Naive thymus-derived CD8-positive, alpha-beta T cell (primary cell): ENCODE measurements at regions not wholly inside any gene's neighbourhood (a gene's known extent, or its start where the extent isn't known, plus 50 kb on each side); places are given as distances from the start of the nearest gene placed in this dataset.

Source experiments
- ATAC-seq, 2 donors: fragments of 150-1000 bp; cut with Tn5 transposase in 1 of 2; sonication (Bioruptor Pico), chemical (Tn5 transposase) in 1 of 2; 1 replicate in 1 of 2; 2 replicates in 1 of 2; pipeline ENCODE4 v1.10.0; 2021; ENCODE audit warnings: mild to moderate bottlenecking in 2 of 2, moderate library complexity in 2 of 2
- POLR2A ChIA-PET: fragments of 350-600 bp; sonication (Branson Sonifier 250); formaldehyde crosslinking; loops from one replicate; lab custom pipeline; 2021; ENCODE audit warnings: antibody characterized with exemption; lab: Charles Lee
- DNase-seq, 10 donors: peaks; one replicate each; pipeline versions ENCODE4 v3.0.0 to v3.0.0-alpha.2; 2020 to 2022
- H3K27ac Mint-ChIP-seq, 10 donors: one replicate each; pipeline ENCODE4 v1.8.0; 2020 to 2022; ENCODE audit warnings: mild to moderate bottlenecking in 10 of 10, mixed read lengths in 10 of 10, moderate library complexity in 4 of 10, inconsistent platforms in 1 of 10
- H3K27me3 Mint-ChIP-seq, 5 donors: one replicate each; pipeline ENCODE4 v1.8.0; 2021 to 2022; ENCODE audit warnings: mixed read lengths in 5 of 5
- H3K36me3 Mint-ChIP-seq, 3 donors: one replicate each; pipeline ENCODE4 v1.8.0; 2020 to 2022; ENCODE audit warnings: mixed read lengths in 3 of 3, mild to moderate bottlenecking in 2 of 3, inconsistent platforms in 1 of 3
- H3K4me1 Mint-ChIP-seq, 4 donors: one replicate each; pipeline ENCODE4 v1.8.0; 2021 to 2022; ENCODE audit warnings: mixed read lengths in 4 of 4
- H3K4me3 Mint-ChIP-seq, 10 donors: one replicate each; pipeline ENCODE4 v1.8.0; 2020 to 2022; ENCODE audit warnings: mild to moderate bottlenecking in 10 of 10, mixed read lengths in 10 of 10, moderate library complexity in 6 of 10, inconsistent platforms in 1 of 10
- H3K9me3 Mint-ChIP-seq, 9 donors: one replicate each; pipeline ENCODE4 v1.8.0; 2020 to 2022; ENCODE audit warnings: mixed read lengths in 9 of 9, mild to moderate bottlenecking in 3 of 9, inconsistent platforms in 1 of 9, moderate library complexity in 1 of 9

DNA sequence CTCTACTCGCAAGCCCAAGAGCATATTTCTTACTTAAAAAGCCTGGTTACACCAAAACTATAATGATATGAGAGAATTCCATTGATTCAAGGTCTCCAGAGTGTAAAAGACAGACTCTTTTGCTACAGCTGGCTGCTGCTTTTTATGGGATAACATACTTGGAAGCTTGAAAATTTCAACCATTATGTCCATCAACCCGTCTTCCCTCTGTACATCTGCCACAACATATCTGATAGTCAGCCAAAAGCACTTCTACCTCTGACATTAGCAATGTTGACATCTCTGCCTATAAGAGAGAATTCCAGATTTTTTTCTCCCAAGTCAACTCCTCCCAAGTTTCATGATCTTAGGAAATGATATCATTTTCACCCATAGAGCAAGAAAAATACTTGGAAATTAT lies 54.4 kb upstream of the IQCM start:
- Mint-ChIP-seq H3K27me3 (peaks cover 0 to 1% (median 0%) of the 10 kb centered on the region in 5 donors), H3K4me1 (no peaks in the 10 kb centered on the region), H3K9me3 (peaks cover 0 to 16% (median 3%) of the 10 kb centered on the region in 9 donors), H3K36me3 (no peaks in the 10 kb centered on the region), H3K4me3 (no peak overlapping the region), H3K27ac (no peak overlapping the region)
- ATAC-seq (no peak), DNase-seq (no peak)
- POLR2A ChIA-PET: no interaction called here

DNA sequence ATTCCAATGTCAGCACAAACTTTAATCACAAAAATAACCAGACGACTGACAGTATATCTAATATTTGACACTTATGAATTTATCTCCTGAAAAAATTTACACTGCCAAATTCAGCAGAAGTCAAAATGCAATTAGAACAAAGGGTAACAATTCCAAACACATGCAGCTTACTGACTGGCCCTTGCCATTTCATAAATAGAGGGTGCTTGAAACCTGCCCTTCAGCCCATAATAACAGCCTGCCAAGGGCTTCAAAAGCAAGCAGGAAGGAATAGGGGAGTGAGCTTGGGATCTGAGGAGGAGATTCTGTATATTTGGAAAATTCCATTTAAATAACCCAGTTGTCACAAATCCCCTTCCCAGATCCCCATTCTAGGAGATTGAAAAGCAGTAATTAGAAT lies 66.1 kb upstream of the IQCM start:
- no peaks in the 10 kb centered on the region for H3K4me1 Mint-ChIP-seq
- H3K36me3 Mint-ChIP-seq: no peaks in the 10 kb centered on the region
- no peak overlapping the region for H3K4me3 Mint-ChIP-seq
- POLR2A ChIA-PET: no interaction called here
- DNase-seq (no peak), ATAC-seq (no peak)
- H3K9me3 Mint-ChIP-seq: peaks cover 0 to 14% (median 0%) of the 10 kb centered on the region in 9 donors
- no peak overlapping the region for H3K27ac Mint-ChIP-seq
- peaks cover 3 to 21% (median 7%) of the 10 kb centered on the region in 5 donors for H3K27me3 Mint-ChIP-seq

GRCh38 chr4:149882251-149882650 lies 66.6 kb upstream of the IQCM start:
- H3K36me3 Mint-ChIP-seq: no peaks in the 10 kb centered on the region
- H3K27ac Mint-ChIP-seq: no peak overlapping the region
- ATAC-seq (no peak), DNase-seq (no peak)
- POLR2A ChIA-PET: no interaction called here
- peaks cover 0 to 14% (median 0%) of the 10 kb centered on the region in 9 donors for H3K9me3 Mint-ChIP-seq
- no peak overlapping the region for H3K4me3 Mint-ChIP-seq
- peaks cover 3 to 21% (median 7%) of the 10 kb centered on the region in 5 donors for H3K27me3 Mint-ChIP-seq
- no peaks in the 10 kb centered on the region for H3K4me1 Mint-ChIP-seq

DNA sequence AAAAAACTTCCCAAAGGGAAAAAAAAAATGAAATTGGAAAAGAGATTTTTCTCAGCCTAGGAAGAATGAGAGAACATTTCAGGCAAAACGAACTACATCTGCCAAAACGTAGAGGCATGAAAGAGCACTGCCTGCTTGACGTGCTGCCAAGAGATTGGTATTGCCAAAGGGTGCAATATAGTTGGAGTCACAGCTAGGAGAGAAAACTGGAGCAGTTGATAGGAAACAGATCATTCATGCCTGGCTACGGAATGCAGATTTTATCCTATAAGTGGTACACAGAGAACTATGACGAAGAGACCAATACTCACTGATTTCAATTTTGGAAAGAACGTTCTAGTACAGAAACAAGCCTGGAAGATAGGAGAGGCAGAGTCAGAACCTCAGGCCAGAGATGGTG lies 68.4 kb upstream of the IQCM start:
- Mint-ChIP-seq H3K27ac (no peak overlapping the region), H3K27me3 (peaks cover 3 to 16% (median 5%) of the 10 kb centered on the region in 5 donors), H3K4me3 (no peak overlapping the region), H3K9me3 (peaks cover 0 to 14% (median 0%) of the 10 kb centered on the region in 9 donors), H3K4me1 (no peaks in the 10 kb centered on the region), H3K36me3 (no peaks in the 10 kb centered on the region)
- POLR2A ChIA-PET: no interaction called here
- ATAC-seq: no peak
- no peak for DNase-seq

- peaks cover 0 to 9% (median 0%) of the 10 kb centered on the region in 9 donors for H3K9me3 Mint-ChIP-seq
- POLR2A ChIA-PET: no interaction called here
- peaks cover under 1 to 9% (median 3%) of the 10 kb centered on the region in 5 donors for H3K27me3 Mint-ChIP-seq
- H3K4me3 Mint-ChIP-seq: no peak overlapping the region
- no peaks in the 10 kb centered on the region for H3K36me3 Mint-ChIP-seq
- DNase-seq: no peak
- ATAC-seq: no peak
- H3K27ac Mint-ChIP-seq: no peak overlapping the region
- H3K4me1 Mint-ChIP-seq: no peaks in the 10 kb centered on the region
Observed at GRCh38 chr4:149884529-149885181, 69.0 kb upstream of the IQCM start.

- Mint-ChIP-seq H3K36me3 (no peaks in the 10 kb centered on the region), H3K9me3 (peaks cover 0 to 5% (median 0%) of the 10 kb centered on the region in 9 donors), H3K27me3 (peaks cover 0 to 4% (median 0%) of the 10 kb centered on the region in 5 donors), H3K4me1 (no peaks in the 10 kb centered on the region), H3K27ac (no peak overlapping the region), H3K4me3 (no peak overlapping the region)
- POLR2A ChIA-PET: no interaction called here
- DNase-seq: no peak
- ATAC-seq: no peak
Observed at GRCh38 chr4:149885896-149886295, 70.3 kb upstream of the IQCM start.

DNA sequence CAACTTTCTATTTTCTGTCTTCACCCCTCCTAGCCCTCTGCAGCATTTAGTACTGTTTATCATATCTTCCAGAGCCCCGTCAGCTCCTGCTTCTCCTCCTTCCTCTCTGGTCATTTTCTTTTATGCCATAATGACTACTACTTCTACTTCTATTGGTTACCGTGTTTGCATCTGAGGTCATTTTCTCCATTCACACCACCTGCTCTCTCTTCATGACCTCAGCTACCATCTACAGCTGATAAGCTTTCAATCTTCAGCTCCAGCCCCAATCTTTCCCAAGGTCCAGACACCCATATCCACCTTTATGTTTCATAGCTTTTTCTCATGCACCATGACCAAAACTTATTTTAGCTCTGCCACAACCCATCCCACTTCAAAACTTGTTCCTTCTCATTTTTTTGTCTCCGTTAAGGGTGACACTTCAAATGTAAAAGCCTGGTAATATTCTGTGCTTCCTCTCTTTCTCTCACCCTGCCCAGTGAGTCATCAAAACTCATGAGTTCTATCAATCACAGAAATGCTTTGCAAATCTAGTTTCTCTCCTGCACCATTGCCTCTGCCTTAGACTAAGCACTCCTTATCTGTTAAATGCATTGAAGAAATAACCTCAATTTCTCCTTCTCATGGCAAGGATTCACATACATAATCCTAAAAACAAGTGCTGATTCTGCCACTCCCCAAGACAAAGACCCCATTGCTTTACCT lies 71.3 kb upstream of the IQCM start:
- DNase-seq: no peak
- H3K4me3 Mint-ChIP-seq: no peak overlapping the region
- H3K27ac Mint-ChIP-seq: no peak overlapping the region
- ATAC-seq: no peak
- no peaks in the 10 kb centered on the region for H3K4me1 Mint-ChIP-seq
- POLR2A ChIA-PET: no interaction called here
- H3K9me3 Mint-ChIP-seq: peaks cover 0 to 5% (median 0%) of the 10 kb centered on the region in 9 donors
- H3K27me3 Mint-ChIP-seq: peaks cover 0 to 4% (median 0%) of the 10 kb centered on the region in 5 donors
- no peaks in the 10 kb centered on the region for H3K36me3 Mint-ChIP-seq

- Mint-ChIP-seq H3K9me3 (peaks cover 0 to 2% (median 0%) of the 10 kb centered on the region in 9 donors), H3K4me1 (no peaks in the 10 kb centered on the region), H3K27me3 (peaks cover 0 to 5% (median 1%) of the 10 kb centered on the region in 5 donors), H3K36me3 (no peaks in the 10 kb centered on the region), H3K4me3 (no peak overlapping the region), H3K27ac (no peak overlapping the region)
- ATAC-seq (no peak), DNase-seq (no peak)
- POLR2A ChIA-PET: no interaction called here
Observed at GRCh38 chr4:149889991-149890390, 74.3 kb upstream of the IQCM start.

DNA sequence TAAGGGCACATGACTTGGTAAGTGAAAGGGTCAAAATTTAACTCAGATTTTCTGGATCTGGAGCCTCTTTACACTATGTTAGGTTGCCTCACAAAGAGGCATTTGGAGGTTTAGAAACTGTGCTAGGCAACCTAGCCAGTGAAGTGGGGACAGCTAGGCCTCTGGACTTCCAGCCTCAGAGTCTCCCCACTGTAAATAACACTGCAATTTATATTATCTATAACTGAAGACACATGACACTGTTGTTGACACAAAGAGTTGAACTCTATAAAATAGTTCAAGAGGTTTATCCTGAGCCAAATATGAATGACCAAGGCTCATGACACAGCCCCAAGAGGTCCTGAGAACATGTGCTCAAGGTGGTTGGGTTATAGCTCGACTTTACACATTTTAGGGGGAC lies 74.9 kb upstream of the IQCM start:
- POLR2A ChIA-PET: no interaction called here
- ATAC-seq (no peak), DNase-seq (no peak)
- Mint-ChIP-seq H3K36me3 (no peaks in the 10 kb centered on the region), H3K27ac (no peak overlapping the region), H3K4me3 (no peak overlapping the region), H3K4me1 (no peaks in the 10 kb centered on the region), H3K27me3 (peaks cover 0 to 5% (median 1%) of the 10 kb centered on the region in 5 donors), H3K9me3 (peaks cover 0 to 2% (median 0%) of the 10 kb centered on the region in 9 donors)

DNA sequence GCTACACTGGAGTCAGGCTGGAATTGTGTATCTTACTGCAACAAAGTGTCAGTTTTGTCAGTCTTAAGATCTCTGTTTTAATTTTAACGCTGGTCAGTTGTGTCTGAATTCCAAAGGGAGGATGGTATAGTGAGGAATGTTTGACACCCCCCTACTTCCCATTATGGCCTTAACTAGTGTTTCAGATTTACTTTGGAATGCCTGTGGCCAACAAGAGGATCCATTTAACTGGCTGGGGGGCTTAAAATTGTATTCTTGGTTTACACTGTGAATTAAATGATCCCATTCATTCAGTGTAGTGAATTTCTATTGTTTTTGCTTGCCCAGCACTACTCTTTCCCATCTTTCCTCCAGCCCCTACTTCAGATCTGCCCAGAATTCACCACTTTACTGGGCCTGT lies 75.8 kb upstream of the IQCM start:
- H3K36me3 Mint-ChIP-seq: no peaks in the 10 kb centered on the region

DNA sequence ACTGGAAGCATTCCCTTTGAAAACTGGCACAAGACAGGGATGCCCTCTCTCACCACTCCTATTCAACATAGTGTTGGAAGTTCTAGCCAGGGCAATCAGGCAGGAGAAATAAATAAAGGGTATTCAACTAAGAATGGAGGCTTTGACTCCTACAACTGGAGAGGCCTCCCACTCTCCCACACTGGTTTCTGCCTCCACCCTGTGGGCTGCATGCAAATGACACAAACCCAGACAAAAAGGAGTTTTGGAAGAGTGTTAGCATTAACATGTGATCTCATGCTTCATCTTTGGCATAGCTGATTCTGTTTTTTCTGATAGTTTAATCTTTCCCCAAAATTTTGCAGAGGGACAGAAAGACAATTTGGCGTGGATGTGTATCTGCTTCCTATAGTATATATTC lies 80.8 kb upstream of the IQCM start:
- H3K27ac Mint-ChIP-seq: no peak overlapping the region
- DNase-seq (no peak), ATAC-seq (no peak)
- no peak overlapping the region for H3K4me3 Mint-ChIP-seq
- POLR2A ChIA-PET: no interaction called here
- H3K27me3 Mint-ChIP-seq: peaks cover 0 to 4% (median 2%) of the 10 kb centered on the region in 5 donors
- no peaks in the 10 kb centered on the region for H3K36me3 Mint-ChIP-seq
- no peaks in the 10 kb centered on the region for H3K9me3 Mint-ChIP-seq
- no peaks in the 10 kb centered on the region for H3K4me1 Mint-ChIP-seq

More for the DNA sequence above, 75.8 kb upstream of the IQCM start:
- no peak overlapping the region for H3K4me3 Mint-ChIP-seq
- ATAC-seq (no peak), DNase-seq (no peak)
- POLR2A ChIA-PET: no interaction called here
- H3K27me3 Mint-ChIP-seq: peaks cover 0 to 5% (median 1%) of the 10 kb centered on the region in 5 donors
- H3K27ac Mint-ChIP-seq: no peak overlapping the region
- no peaks in the 10 kb centered on the region for H3K4me1 Mint-ChIP-seq
- peaks cover 0 to 2% (median 0%) of the 10 kb centered on the region in 9 donors for H3K9me3 Mint-ChIP-seq

DNA sequence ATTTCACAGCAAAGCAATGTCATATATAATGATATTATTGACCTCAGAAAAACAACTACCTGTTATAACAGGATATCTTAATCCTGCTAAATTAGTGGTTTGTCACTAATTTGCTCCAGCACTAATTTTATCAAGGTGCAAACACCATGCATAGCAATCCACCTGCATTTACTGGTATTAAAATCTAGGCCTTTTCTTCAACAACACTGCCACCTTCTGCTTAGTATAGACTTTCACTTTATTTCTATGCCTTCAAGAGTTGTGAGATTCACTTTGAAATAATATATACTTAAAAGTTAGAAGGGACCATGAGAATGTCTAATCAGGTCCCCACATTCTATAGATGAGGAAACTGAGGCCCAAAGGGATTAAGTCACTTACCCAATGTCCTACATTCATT lies 82.1 kb upstream of the IQCM start:
- no peak overlapping the region for H3K4me3 Mint-ChIP-seq
- H3K4me1 Mint-ChIP-seq: no peaks in the 10 kb centered on the region
- H3K9me3 Mint-ChIP-seq: no peaks in the 10 kb centered on the region
- POLR2A ChIA-PET: no interaction called here
- no peak overlapping the region for H3K27ac Mint-ChIP-seq
- ATAC-seq (no peak), DNase-seq (no peak)
- H3K36me3 Mint-ChIP-seq: no peaks in the 10 kb centered on the region
- H3K27me3 Mint-ChIP-seq: peaks cover under 1 to 5% (median 2%) of the 10 kb centered on the region in 5 donors

GRCh38 chr4:149901128-149901527 lies 85.5 kb upstream of the IQCM start:
- Mint-ChIP-seq H3K4me1 (peaks cover 0 to 2% (median 0%) of the 10 kb centered on the region in 4 donors), H3K9me3 (no peaks in the 10 kb centered on the region), H3K27ac (no peak overlapping the region), H3K4me3 (no peak overlapping the region), H3K27me3 (peaks cover 0 to 12% (median 2%) of the 10 kb centered on the region in 5 donors), H3K36me3 (no peaks in the 10 kb centered on the region)
- DNase-seq: no peak
- POLR2A ChIA-PET: no interaction called here
- ATAC-seq: no peak
